Ishikawa (cell line): ENCODE measurements at regions not wholly inside any gene's neighbourhood (a gene's known extent, or its start where the extent isn't known, plus 50 kb on each side); places are given as distances from the start of the nearest gene placed in this dataset.

Source experiments
- CEBPB ChIP-seq: IDR thresholded peaks from 2 replicates; pipeline ENCODE4 v1.6.1; 2012
- EP300 ChIP-seq: IDR thresholded peaks from 2 replicates; pipeline ENCODE4 v1.6.1; 2012; ENCODE audit warnings: borderline replicate concordance
- FOXM1 ChIP-seq: IDR thresholded peaks from 2 replicates; pipeline ENCODE4 v1.6.1; 2012; ENCODE audit warnings: low read depth, borderline replicate concordance
- MAX ChIP-seq: IDR thresholded peaks from 2 replicates; pipeline ENCODE4 v1.6.1; 2012
- RAD21 ChIP-seq: IDR thresholded peaks from 2 replicates; pipeline ENCODE4 v1.6.1; 2012; ENCODE audit warnings: low read depth
- REST ChIP-seq: IDR thresholded peaks from 2 replicates; pipeline ENCODE4 v1.6.1; 2012; ENCODE audit warnings: low read depth, mild to moderate bottlenecking
- TAF1 ChIP-seq: IDR thresholded peaks from 2 replicates; pipeline ENCODE4 v1.6.1; 2012; ENCODE audit warnings: low read depth, mild to moderate bottlenecking
- YY1 ChIP-seq: IDR thresholded peaks from 2 replicates; pipeline ENCODE4 v1.6.1; 2012; ENCODE audit warnings: low read depth

GRCh38 chr7:46428295-46428694 lies 507.2 kb upstream of the IGFBP3 start:
- TF ChIP-seq TAF1: no peak
- no peak for TF ChIP-seq REST
- TF ChIP-seq MAX: no peak
- TF ChIP-seq CEBPB: no peak
- TF ChIP-seq FOXM1: no peak
- no peak for TF ChIP-seq YY1
- no peak for TF ChIP-seq RAD21
- no peak for TF ChIP-seq EP300
